Mucosa of descending colon (tissue), 3 donors: ENCODE measurements at regions not wholly inside any gene's neighbourhood (a gene's known extent, or its start where the extent isn't known, plus 50 kb on each side); places are given as distances from the start of the nearest gene placed in this dataset.
"Not testable (repeated sequence)": the region's sequence is repeated elsewhere in the genome, so short reads cannot be mapped to it uniquely, and the experiment has no call there.

Experiments
- ATAC-seq: fragments of 200-7000 bp; cut with Tn5 transposase; one replicate; pipeline ENCODE4 v1.9.1; 2020; ENCODE audit warnings: mild to moderate bottlenecking, moderate library complexity
- DNase-seq, 3 donors: peaks; one replicate each; pipeline ENCODE4 v3.0.0-alpha.2; 2020
- H3K36me3 ChIP-seq: fragments of 200-600 bp; one replicate; pipeline ENCODE4 v1.8.0; 2021; ENCODE audit warnings: low read depth, mild to moderate bottlenecking
- H3K4me1 ChIP-seq: fragments of 200-600 bp; one replicate; pipeline ENCODE4 v1.8.0; 2021; ENCODE audit warnings: low read depth, mild to moderate bottlenecking
- H3K4me3 ChIP-seq: fragments of 200-600 bp; one replicate; pipeline ENCODE4 v1.8.0; 2021; ENCODE audit warnings: mild to moderate bottlenecking
- H3K9me3 ChIP-seq: fragments of 200-600 bp; one replicate; pipeline ENCODE4 v1.8.0; 2021; ENCODE audit warnings: mild to moderate bottlenecking
- intact Hi-C, 2 donors: fragments of 100-400 bp; cut with DNase I in 1 of 2; cut with micrococcal nuclease in 1 of 2; formaldehyde crosslinking; loops; one replicate each; pipeline versions ENCODE4 v1.11.0 to v1.11.1; 2022; cut with DNase I, micrococcal nuclease
- TF ChIP-seq, protein P1 (sequence below): fragments of 200-600 bp; IDR thresholded peaks from one replicate; pipeline ENCODE4 v1.8.0; 2022; ENCODE audit warnings: antibody characterized with exemption, mild to moderate bottlenecking
- donor health status: DM: no; HTN: no; CAD: no; lungs with moderate emphysema.
- donor health status: DM: no; HTN: no; CAD: no.
- donor health status: DM: no; HTN: yes; CAD: no.

DNA sequence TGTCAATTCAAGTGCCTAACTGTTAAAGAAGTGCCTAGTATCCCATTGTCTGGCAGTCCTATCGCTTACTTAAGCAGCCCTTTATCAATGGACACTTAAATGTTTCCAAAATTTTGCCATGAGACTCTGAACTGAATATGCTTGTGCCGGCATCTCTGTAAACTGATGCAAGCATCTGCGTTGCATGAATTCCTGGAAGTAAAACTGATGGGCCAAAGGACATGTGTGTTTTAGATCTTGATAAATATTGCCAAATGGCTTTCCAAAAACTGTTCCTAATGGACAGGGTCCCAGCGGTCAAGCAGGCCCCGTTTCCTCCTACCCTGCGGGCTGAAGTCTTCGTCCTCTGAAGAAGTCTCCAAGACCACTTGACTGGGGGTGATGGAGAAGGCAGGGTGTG, 121.3 kb upstream of the ZNF516 start:
- no peak for DNase-seq
- no peaks in the 10 kb centered on the region for H3K9me3 ChIP-seq
- TF ChIP-seq, protein P1, sequence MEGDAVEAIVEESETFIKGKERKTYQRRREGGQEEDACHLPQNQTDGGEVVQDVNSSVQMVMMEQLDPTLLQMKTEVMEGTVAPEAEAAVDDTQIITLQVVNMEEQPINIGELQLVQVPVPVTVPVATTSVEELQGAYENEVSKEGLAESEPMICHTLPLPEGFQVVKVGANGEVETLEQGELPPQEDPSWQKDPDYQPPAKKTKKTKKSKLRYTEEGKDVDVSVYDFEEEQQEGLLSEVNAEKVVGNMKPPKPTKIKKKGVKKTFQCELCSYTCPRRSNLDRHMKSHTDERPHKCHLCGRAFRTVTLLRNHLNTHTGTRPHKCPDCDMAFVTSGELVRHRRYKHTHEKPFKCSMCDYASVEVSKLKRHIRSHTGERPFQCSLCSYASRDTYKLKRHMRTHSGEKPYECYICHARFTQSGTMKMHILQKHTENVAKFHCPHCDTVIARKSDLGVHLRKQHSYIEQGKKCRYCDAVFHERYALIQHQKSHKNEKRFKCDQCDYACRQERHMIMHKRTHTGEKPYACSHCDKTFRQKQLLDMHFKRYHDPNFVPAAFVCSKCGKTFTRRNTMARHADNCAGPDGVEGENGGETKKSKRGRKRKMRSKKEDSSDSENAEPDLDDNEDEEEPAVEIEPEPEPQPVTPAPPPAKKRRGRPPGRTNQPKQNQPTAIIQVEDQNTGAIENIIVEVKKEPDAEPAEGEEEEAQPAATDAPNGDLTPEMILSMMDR, result no peak
- H3K36me3 ChIP-seq, result no peaks in the 10 kb centered on the region
- intact Hi-C loops, result no loop called here
- no peak for ATAC-seq
- H3K4me3 ChIP-seq, result no peak overlapping the region
- peaks cover 14% of the 10 kb centered on the region for H3K4me1 ChIP-seq

DNA sequence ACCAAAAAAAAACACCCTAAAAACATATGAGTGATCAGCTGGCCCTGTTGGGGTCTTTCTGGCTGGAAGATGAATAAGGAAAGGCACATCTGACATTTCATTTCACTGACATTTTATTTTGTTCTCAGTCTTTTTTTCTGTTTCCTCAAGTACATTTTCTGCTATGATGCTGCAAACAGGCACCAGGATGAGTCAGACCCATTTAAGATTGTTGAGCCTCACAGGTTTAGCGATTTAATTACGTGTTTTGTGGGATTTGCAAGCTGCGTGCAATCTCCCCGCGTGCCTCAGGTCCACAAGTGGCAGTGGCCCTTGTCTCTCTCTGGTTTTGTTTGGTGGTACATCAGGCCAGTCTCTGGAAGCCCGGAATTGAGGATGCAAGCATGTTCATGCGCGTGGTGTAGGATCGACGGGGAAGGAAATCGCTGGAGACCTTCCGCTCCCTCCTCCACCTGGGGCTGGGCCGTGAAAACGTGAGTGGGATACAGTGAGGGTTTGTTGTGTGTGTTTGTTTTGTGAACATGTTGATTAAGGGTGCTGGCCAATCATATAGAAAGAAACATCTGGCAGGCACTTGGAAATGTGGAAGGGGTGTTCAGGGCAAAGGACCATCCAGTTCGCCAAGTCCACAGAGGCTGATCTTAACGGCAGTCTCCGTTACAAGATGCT, 120.2 kb upstream of the ZNF516 start:
- intact Hi-C loops, result no loop called here
- Histone ChIP-seq H3K4me3 (no peak overlapping the region), H3K36me3 (no peaks in the 10 kb centered on the region), H3K9me3 (no peaks in the 10 kb centered on the region), H3K4me1 (peaks cover 5% of the 10 kb centered on the region)
- ATAC-seq (no peak), DNase-seq (no peak)
- TF ChIP-seq, protein P1, result no peak

DNA sequence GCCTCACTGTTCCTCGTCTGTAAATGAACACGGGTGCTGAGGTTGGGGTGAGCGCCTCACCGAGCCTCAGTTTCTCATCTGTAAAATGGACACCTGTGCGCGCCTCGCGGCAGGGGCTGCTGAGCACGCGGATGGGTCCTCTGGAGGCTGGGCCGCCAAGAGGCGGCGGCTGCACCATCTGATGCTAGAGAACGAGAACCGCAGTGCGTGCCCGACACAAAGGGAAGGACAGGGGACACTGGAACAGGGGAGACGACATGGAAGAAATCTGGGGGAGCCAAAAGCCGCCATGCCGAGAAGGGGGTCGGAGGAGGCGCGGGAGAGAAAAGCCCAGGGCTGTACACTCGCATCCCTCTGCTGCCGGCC, 118.7 kb upstream of the ZNF516 start:
- Histone ChIP-seq H3K9me3 (no peaks in the 10 kb centered on the region), H3K36me3 (no peaks in the 10 kb centered on the region), H3K4me3 (no peak overlapping the region), H3K4me1 (no peaks in the 10 kb centered on the region)
- DNase-seq (no peak), ATAC-seq (no peak)
- intact Hi-C loops, result no loop called here
- TF ChIP-seq, protein P1, result no peak

DNA sequence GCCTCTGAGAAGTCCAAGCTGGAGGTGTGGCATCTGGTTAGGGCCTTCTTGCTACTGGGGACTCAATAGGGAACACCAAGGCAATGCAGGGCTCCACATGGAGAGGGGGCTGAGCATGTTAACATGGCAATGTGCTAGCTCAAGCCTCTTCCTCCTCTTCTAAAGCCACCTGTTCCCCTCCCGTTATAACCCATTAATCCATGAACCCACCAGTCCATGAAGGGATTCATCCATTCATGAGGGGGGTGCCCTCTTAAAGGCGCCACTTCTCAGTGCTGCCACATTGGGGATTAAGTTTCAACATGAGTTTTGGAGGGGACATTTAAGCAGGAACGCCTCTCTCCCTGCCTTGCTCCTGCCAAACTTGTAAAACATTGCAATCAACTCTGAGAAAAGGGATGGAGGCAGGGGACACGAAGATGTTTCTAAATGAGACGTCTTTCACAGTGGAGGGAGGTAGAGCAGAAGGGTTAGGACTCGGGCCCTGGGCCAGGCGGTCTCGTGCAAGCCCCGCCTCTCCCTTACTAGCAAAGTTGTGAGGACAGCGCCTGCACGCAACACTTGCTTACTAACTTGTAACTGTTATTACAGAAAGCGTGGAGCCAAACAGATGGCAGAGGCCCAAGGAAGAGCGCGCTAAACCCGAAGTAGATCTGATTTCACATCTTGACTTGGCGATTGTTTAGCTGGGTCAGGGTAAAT, 118.2 kb upstream of the ZNF516 start:
- intact Hi-C loops, result no loop called here
- TF ChIP-seq, protein P1, result no peak
- ATAC-seq (no peak), DNase-seq (no peak)
- H3K36me3 ChIP-seq, result no peaks in the 10 kb centered on the region
- no peaks in the 10 kb centered on the region for H3K4me1 ChIP-seq
- H3K4me3 ChIP-seq, result no peak overlapping the region
- no peaks in the 10 kb centered on the region for H3K9me3 ChIP-seq

DNA sequence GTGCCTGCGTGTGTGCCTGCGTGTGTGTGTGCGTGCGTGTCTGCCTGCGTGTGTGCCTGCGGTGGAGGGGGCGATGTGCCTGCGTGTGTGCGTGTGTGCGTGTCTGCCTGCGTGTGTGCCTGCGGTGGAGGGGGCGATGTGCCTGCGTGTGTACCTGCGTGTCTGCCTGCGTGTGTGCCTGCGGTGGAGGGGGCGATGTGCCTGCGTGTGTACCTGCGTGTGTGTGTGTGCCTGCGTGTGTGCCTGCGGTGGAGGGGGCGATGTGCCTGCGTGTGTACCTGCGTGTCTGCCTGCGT, 116.7 kb upstream of the ZNF516 start:
- H3K4me3 ChIP-seq, H3K36me3 ChIP-seq, H3K9me3 ChIP-seq, intact Hi-C loops, DNase-seq, ATAC-seq, H3K4me1 ChIP-seq: not testable (repeated sequence)

DNA sequence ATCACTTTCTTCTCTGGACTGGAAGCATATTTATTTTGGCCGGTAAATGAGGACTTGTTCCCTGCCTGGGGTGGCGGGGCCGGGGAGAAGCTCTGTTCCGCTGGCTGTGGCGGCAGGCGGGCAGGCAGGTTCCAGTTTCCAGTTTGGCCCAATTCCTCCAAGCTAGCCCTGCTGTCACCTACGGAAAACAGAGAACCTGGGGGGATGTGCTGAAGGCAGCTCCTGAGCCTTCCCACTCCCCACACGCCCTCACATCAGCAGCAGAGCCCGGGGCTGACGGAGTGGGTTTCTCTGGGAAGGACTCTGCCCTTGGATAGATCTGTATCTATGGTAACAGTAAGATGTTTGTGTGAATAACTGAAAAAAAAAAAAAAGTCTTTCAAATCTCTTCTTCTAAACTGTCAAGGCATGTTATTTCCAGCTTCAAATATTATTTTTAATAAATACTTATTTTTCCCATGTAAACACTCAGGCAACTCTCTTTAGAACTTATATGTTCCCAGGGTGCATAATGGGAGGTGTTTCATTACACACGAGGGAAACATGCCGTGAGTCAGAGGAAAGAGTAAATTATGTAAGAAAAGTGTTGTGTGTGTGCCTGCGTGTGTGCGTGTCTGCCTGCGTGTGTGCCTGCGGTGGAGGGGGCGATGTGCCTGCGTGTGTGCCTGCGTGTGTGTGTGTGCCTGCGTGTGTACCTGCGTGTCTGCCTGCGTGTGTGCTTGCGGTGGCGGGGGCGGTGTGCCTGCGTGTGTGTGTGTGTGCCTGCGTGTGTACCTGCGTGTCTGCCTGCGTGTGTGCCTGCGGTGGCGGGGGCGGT, 116.1 kb upstream of the ZNF516 start:
- TF ChIP-seq, protein P1, result no peak
- Histone ChIP-seq H3K4me3 (no peak overlapping the region), H3K4me1 (no peaks in the 10 kb centered on the region), H3K9me3 (no peaks in the 10 kb centered on the region), H3K36me3 (no peaks in the 10 kb centered on the region)
- intact Hi-C loops, result no loop called here
- no peak for ATAC-seq
- no peak for DNase-seq
